ENCODE measurements at regions not wholly inside any gene's neighbourhood (a gene's known extent, or its start where the extent isn't known, plus 50 kb on each side); places are given as distances from the start of the nearest gene placed in this dataset.

DNA sequence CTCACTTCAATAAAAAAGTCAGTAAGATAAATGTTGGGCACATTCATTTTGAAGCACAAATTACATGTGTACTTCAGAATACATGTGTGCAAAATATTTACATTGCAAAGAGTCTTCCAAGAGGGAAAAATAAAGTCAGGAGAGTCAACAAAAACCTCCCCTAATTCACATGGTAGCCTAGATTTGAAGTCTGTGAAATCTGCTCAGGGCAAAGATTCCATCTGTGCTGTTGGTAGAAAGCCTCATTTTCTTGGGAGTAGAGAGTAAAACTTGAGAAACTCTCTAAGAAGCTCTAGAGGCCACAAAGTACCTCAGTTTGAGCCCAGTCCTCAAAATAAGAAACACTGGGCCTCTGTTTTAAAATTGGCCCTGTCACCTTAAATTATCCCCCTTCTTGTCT lies 303.4 kb downstream of the RAB28 start:
- DNase-seq: no peak

DNA sequence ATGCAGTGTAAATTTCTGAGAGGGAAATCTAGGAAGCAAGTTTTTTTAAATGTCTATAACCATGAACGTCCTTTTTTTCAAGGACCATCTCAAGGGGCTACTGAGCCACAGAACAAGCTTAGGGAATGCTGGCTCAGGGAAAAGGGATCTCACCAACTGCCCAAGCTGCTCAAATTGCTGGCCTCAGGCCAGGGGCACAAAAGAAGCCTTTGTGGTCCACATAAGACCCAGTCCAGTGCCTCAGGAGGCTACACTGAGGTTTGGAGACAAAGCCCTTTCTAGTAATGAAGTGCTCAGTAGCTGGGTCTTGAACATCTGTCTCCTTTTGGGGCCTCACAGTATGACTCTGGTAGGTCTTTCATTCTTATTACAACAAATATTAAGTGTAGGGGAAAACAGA lies 305.5 kb downstream of the RAB28 start:
- DNase-seq: no peak

DNA sequence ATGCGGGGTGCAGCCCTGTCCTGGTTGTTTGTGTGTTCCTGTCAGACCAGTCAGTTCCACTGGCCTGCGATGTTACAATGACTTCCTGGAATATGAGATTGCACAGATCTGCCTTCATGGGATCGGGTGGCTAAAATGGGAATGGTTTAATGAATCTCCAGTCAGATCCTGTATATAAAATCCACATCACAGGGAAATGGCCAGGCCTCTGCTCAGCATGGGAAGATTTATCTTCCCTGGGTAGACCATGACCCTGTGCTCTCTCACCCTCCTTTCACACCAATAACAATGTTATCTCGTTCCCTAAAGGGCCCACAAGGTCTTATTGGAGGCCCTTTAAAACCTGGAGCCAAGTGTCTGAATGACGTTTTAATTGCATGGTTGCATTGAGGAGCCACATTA lies 307.4 kb downstream of the RAB28 start:
- no peak for DNase-seq

DNA sequence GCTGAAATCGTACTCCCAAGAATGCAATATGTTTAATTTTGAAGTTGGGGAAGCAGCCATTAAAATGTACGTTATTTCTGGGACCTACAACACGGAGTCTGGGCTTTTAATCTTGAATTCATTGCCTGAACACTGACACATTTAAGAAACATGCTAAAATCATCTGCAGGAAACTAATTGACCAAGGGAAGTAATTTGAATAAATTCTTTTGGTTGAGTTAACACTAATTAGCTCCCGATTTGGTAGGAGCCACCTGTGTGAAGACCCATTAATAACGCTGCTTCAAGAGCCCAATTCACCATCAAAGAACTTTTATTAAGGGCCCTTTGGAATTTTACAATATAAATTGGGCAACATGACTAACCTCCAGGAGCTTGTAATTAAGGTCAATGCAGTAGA lies 309.2 kb downstream of the RAB28 start:
- no peak for DNase-seq

DNA sequence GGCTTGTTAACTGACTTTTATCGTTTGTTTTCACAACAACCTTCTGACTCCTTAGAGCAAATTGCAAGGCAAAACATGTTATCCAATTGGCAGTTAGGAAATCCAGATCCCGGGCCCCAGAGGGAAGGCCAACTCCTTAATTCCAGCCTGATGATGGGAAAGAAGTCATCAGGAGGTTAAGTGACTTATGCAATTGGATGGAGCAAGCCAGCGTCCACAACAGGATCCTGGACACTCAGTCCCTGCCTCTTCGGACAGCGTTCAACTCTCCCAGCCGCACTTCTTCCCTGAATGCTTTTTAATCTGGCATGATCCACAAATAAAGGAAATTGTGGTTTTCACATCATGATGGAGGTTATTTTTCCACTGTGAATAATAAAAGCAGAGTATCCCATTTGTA lies 310.1 kb downstream of the RAB28 start:
- no peak for DNase-seq

- peak; percentile 85 for DNase-seq
Observed at GRCh38 chr4:13171292-13172057, 312.7 kb downstream of the RAB28 start.

DNA sequence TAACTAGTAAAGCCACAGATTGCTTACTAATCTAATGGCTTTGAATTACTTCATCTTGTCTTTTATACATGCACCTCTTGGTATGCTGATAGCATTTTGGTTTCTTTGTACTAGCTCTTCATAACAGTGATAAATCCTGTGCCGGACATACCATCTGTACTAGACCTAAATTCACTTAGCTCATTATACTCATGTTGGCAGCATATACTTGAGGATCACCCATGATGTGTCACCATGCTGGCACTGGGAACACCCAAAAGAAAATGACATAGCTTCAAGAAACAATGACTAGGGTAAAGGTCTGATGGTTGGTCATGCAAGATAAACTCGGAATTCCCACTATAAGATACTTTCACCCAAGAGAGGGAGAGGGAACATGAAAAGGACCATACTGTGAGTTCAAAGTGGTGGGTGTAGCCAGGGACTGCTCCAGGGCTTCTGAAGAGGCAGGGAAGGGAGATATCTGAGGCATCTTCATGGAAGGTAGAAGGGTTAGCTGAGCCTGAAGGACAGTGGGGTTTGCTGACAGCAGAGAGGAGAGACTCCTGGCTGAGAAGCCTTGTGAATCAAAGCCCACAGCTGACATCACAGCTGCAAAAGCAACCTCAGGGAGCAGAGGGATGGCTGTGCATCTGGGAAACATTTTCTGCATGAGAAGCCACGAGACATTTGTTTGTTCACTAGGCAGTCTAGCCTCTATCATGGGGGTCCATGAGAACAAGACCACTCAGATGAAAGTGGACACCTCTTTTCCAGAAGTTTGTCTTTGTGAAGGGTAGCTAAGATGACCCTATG lies 314.2 kb downstream of the RAB28 start:
- no peak for DNase-seq

- DNase-seq: no peak
Observed at GRCh38 chr4:13168326-13168725, 315.8 kb downstream of the RAB28 start.

DNA sequence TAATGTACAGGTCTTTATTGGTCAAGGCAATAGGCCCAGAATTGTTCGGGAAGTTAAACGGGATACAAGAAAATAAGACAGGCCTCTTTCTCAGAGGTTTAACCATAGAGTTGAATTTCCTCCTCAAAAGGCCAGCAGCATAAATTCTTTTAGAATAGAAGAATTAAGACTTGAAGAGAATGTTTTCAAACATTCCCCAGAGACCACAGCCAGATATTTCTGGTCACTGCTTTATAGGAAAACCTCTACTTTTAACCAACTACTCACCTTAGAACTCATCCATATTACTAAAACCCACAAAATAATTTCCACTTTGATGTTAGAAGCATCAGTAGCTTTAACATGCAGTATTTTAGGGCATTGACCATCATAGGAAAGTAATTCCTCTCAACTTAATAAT lies 317.9 kb downstream of the RAB28 start:
- DNase-seq: no peak

DNA sequence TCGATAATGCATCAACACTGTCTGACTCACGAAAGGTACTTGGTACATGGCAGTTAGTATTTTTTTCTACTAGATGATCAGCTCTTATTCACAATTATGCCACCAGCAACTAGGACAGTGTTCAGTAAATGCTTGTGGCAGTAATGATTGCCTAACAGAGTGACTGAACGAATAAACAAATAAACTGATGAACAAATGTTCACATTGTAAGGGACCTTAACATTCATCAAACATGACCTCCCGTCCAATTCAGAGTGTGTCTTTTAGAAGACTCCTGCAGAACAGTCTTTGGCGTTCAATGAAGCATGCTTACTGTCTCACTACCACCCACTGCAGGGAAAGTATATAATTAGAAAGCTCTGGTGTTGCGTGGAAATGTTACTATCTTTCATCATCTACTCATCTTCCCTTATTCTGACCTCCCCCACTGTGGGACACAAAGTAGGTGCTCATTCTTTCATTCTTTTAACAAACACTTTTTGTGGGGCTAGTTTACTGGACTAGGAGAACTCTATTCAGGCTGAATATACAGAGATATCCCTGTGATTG lies 319.3 kb downstream of the RAB28 start:
- DNase-seq: no peak

DNA sequence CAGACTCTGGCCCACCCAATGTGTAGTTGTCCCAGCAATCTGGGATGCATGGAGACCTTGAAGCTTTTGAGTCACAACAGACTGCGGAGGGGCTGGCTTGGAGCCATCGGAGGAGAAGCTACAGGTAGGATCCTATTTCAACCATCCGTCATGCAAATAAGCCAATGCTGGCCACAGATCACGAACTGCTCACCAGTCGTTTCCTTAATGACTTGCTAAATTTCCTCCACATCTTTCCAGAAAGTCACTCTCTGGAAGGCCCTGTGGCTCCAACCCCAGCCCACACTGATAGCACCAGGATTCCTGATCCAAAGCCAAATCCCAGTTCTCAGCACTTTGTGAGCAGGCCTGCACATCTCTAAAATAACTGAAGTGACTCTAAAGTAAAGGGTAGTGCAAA lies 321.3 kb downstream of the RAB28 start:
- no peak for DNase-seq

- no peak for DNase-seq
Observed at GRCh38 chr4:13160920-13161319, 323.2 kb downstream of the RAB28 start.

GRCh38 chr4:13159041-13159620 lies 325.0 kb downstream of the RAB28 start:
- no peak for DNase-seq

- DNase-seq: no peak
Observed at GRCh38 chr4:13151194-13151593, 332.9 kb downstream of the RAB28 start.

- DNase-seq: no peak
Observed at GRCh38 chr4:13143222-13144070, 340.7 kb downstream of the RAB28 start.

DNA sequence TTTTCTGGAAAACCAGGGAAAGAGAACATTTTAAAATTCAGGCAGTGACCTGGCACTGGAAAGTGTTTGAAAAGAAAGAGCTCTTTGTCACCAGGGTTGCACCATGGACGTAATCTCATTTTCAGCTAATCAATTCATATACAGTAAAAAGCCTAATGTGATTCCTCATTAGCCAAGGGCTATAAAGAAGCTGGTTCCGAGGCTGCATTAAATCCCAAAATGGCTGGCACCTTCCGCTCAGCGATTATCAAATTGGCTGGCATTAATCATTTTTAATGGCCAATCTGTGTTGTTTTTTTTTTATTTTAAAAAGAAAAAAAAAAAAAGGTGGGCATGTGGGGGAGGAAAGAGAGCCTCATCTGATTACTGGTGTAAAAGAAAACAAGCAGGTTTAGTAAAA lies 341.4 kb downstream of the RAB28 start:
- DNase-seq: no peak

DNA sequence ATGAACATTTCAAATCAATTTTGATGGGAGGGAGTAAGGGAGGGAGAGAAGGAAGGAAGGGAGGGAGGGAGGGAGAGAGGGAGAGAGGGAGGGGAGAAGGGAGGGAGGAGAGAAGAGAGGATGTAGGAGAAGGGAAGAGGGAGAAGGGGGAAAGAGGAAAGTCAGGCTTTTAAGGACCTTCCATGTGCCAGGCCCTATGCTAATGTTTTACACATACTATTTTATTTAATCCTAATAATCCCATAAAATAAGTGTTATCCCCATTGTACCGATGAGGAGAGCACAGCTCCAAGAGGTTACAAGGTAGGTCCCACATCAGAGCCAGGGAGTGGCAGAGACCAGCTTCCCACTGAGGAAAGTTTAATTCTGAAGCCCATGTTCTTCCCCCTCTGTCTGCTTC lies 341.9 kb downstream of the RAB28 start:
- DNase-seq: no peak

DNA sequence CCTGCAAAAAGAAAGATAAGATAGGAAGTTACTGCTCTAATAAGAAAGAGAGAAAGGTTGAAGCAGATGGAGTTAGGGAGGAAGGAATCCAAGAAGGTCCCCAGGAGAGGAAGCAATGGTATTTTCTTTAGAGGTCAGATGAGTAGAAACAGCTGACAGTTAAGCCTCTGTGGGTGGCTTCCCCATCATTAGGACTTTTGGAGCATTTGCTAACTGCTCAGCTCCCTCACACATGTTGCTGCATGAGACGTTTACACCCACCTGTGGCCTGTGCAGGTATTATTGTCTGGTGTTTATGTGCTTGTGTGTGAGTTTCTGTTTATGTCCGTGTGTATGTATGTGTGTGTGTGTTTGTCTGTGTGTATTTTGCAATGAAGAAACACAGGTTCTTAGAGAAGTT lies 346.8 kb downstream of the RAB28 start:
- DNase-seq: no peak

DNA sequence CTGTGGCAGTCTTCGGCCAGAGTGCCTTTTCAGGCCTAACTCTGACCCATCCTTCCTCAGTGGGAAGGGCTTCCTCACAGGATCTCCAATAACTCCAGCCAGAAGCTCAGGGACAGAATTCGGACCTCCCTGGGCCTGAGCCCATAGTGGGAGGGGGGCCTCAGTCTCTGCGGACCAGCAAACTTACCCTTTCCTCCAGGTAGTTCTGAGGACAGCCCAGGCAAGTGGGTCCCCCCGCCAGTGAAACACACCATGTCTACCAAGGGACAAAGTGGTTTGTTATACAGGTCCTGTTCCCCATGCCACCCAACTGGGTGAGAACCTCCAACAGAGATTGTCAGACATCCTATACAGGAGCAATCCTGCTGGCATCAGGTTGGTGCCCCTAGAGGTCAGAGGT lies 350.4 kb downstream of the RAB28 start:
- DNase-seq: no peak

GRCh38 chr4:13130848-13131247 lies 353.3 kb downstream of the RAB28 start:
- no peak for DNase-seq

DNA sequence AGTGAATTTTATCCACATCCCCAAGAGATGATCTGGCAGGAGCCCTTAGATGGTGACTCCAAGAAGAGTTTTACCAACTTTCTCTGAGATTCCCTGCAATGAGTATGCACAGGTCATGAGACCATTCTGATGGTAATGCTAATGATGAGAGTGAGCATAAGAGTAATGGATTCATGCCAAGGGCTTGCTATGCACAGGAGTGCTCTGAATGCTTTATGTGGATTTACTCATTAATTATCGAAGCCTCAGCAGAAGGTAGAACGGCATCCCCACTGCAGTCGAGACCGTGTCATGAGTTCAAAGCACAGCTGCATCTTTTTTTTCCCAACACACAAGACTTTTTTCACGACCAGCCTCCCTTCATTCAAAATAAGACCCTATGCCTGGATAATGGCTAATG lies 355.0 kb downstream of the RAB28 start:
- DNase-seq: no peak

GRCh38 chr4:13126976-13127910 lies 356.9 kb downstream of the RAB28 start:
- no peak for DNase-seq
